ENCODE measurements at regions not wholly inside any gene's neighbourhood (a gene's known extent, or its start where the extent isn't known, plus 50 kb on each side); places are given as distances from the start of the nearest gene placed in this dataset.

DNA sequence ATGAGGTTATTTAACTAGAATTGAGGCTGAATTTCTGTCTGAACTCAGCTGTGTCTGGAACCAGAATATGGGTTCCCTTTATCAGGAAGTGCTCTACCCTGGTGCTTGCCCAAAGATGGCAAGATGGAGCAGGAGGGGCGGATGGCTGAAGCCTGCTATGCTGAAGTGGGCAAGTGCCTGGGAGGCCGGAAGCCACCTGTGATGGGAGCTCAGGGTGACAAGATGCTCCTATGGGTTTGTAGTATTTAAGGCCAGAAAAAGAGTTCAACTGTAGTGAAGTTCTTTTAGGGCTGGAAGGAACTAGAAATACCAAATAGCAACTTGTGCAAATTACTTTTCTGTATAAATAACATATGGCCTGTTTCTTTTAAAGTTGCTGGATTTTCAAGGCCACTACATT, 808.9 kb upstream of the RAB6C start:
- no peak for TF ChIP-seq TAF1 (conservative IDR thresholded peaks at IDR 0.05)
- TF ChIP-seq, protein P1, sequence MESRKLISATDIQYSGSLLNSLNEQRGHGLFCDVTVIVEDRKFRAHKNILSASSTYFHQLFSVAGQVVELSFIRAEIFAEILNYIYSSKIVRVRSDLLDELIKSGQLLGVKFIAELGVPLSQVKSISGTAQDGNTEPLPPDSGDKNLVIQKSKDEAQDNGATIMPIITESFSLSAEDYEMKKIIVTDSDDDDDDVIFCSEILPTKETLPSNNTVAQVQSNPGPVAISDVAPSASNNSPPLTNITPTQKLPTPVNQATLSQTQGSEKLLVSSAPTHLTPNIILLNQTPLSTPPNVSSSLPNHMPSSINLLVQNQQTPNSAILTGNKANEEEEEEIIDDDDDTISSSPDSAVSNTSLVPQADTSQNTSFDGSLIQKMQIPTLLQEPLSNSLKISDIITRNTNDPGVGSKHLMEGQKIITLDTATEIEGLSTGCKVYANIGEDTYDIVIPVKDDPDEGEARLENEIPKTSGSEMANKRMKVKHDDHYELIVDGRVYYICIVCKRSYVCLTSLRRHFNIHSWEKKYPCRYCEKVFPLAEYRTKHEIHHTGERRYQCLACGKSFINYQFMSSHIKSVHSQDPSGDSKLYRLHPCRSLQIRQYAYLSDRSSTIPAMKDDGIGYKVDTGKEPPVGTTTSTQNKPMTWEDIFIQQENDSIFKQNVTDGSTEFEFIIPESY (IDR thresholded peaks at IDR 0.05): no peak
- TF ChIP-seq, protein P2, sequence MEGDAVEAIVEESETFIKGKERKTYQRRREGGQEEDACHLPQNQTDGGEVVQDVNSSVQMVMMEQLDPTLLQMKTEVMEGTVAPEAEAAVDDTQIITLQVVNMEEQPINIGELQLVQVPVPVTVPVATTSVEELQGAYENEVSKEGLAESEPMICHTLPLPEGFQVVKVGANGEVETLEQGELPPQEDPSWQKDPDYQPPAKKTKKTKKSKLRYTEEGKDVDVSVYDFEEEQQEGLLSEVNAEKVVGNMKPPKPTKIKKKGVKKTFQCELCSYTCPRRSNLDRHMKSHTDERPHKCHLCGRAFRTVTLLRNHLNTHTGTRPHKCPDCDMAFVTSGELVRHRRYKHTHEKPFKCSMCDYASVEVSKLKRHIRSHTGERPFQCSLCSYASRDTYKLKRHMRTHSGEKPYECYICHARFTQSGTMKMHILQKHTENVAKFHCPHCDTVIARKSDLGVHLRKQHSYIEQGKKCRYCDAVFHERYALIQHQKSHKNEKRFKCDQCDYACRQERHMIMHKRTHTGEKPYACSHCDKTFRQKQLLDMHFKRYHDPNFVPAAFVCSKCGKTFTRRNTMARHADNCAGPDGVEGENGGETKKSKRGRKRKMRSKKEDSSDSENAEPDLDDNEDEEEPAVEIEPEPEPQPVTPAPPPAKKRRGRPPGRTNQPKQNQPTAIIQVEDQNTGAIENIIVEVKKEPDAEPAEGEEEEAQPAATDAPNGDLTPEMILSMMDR (IDR thresholded peaks at IDR 0.05; ENCODE audit: low read depth, low read length, missing input control): no peak
- TF ChIP-seq, protein P3, sequence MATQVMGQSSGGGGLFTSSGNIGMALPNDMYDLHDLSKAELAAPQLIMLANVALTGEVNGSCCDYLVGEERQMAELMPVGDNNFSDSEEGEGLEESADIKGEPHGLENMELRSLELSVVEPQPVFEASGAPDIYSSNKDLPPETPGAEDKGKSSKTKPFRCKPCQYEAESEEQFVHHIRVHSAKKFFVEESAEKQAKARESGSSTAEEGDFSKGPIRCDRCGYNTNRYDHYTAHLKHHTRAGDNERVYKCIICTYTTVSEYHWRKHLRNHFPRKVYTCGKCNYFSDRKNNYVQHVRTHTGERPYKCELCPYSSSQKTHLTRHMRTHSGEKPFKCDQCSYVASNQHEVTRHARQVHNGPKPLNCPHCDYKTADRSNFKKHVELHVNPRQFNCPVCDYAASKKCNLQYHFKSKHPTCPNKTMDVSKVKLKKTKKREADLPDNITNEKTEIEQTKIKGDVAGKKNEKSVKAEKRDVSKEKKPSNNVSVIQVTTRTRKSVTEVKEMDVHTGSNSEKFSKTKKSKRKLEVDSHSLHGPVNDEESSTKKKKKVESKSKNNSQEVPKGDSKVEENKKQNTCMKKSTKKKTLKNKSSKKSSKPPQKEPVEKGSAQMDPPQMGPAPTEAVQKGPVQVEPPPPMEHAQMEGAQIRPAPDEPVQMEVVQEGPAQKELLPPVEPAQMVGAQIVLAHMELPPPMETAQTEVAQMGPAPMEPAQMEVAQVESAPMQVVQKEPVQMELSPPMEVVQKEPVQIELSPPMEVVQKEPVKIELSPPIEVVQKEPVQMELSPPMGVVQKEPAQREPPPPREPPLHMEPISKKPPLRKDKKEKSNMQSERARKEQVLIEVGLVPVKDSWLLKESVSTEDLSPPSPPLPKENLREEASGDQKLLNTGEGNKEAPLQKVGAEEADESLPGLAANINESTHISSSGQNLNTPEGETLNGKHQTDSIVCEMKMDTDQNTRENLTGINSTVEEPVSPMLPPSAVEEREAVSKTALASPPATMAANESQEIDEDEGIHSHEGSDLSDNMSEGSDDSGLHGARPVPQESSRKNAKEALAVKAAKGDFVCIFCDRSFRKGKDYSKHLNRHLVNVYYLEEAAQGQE (IDR thresholded peaks at IDR 0.05): no peak
- no peak for TF ChIP-seq JUND (IDR thresholded peaks at IDR 0.05)
- no peak for TF ChIP-seq RAD21 (IDR thresholded peaks at IDR 0.05)
- no peak for TF ChIP-seq SP1 (IDR thresholded peaks at IDR 0.05)
- TF ChIP-seq YY1 (IDR thresholded peaks at IDR 0.05): no peak

Measured in liver (tissue), 3 donors.